ENCODE measurements at regions not wholly inside any gene's neighbourhood (a gene's known extent, or its start where the extent isn't known, plus 50 kb on each side); places are given as distances from the start of the nearest gene placed in this dataset.

DNA sequence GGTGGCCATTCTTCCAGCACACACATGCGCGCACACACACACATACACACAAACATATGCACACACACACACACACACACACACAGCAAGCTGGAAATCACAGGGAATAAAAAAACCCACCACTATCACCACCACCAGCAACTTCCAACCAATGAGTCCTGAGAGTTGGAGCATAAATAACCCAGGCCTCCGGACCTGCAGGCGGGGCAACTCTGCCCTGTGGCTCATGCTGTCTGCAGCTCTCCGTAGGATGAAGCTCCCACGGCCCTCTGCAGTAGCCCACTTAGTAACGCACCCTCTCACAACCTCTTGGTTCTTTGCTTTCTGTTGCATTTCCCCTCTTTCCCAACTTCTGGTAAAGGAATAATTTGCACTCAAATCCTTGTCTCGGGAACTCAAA is 275.2 kb downstream of the PREX1 start:
- H3K27ac ChIP-seq (replicated peaks) = no peak overlapping the region
- TF ChIP-seq, protein P1, sequence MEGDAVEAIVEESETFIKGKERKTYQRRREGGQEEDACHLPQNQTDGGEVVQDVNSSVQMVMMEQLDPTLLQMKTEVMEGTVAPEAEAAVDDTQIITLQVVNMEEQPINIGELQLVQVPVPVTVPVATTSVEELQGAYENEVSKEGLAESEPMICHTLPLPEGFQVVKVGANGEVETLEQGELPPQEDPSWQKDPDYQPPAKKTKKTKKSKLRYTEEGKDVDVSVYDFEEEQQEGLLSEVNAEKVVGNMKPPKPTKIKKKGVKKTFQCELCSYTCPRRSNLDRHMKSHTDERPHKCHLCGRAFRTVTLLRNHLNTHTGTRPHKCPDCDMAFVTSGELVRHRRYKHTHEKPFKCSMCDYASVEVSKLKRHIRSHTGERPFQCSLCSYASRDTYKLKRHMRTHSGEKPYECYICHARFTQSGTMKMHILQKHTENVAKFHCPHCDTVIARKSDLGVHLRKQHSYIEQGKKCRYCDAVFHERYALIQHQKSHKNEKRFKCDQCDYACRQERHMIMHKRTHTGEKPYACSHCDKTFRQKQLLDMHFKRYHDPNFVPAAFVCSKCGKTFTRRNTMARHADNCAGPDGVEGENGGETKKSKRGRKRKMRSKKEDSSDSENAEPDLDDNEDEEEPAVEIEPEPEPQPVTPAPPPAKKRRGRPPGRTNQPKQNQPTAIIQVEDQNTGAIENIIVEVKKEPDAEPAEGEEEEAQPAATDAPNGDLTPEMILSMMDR (IDR thresholded peaks at IDR 0.05; ENCODE audit: borderline replicate concordance) = no peak
- no peaks in the 10 kb centered on the region for H3K9me3 ChIP-seq (replicated peaks)
- H3K27me3 ChIP-seq (ENCODE audit: low read depth) = peaks cover 57% of the 10 kb centered on the region
- intact Hi-C loops (cut with micrococcal nuclease) = no loop called here
- no peak overlapping the region for H3K4me3 ChIP-seq
- H3K4me1 ChIP-seq = no peaks in the 10 kb centered on the region
- DNase-seq = no peak
- no peaks in the 10 kb centered on the region for H3K36me3 ChIP-seq

DNA sequence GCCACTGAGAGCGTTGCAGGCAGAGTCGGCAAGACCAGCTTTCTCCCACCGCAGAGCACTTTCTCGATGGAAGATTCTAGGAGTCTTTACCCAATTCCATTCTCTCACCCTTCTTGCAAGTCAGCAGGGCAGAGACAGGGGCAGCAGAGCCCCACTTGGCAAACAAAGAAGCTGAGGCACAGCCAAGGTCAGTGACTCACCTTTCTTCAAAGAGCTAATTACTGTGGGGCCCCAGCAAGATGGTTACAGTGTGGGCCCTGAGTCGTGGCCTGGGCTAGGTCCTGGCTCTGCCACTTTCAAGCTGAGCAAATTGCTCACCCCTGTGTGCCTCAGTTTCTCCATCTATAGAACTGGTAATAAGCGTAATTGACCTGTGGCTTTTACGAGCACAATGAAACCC is 277.0 kb downstream of the PREX1 start:
- H3K36me3 ChIP-seq = no peaks in the 10 kb centered on the region
- H3K27ac ChIP-seq (replicated peaks) = no peak overlapping the region
- TF ChIP-seq, protein P1 (IDR thresholded peaks at IDR 0.05; ENCODE audit: borderline replicate concordance) = no peak
- H3K4me1 ChIP-seq = no peaks in the 10 kb centered on the region
- peaks cover 59% of the 10 kb centered on the region for H3K27me3 ChIP-seq (ENCODE audit: low read depth)
- H3K9me3 ChIP-seq (replicated peaks) = no peaks in the 10 kb centered on the region
- H3K4me3 ChIP-seq = no peak overlapping the region
- intact Hi-C loops (cut with micrococcal nuclease) = no loop called here
- no peak for DNase-seq

DNA sequence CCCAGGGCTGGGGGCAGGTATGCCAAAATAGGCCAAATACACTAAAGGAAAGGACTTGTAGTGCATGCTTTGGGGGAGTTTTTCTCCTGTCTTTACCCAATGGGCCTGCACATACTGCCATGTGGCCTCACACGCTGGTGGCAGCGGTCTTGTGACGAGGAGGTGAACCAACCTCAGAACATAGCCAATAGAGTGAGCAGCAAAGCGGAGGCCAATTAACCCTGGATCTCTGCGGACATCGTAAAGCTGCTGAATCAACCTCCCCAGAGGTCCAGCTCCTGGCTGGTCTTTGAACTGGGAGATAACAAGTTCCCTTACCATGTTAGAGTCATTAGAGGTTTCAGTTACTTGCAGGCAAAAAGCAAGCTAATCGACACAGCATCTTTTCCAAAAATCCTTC is 280.1 kb downstream of the PREX1 start:
- intact Hi-C loops (cut with micrococcal nuclease) = no loop called here
- Histone ChIP-seq H3K4me1 (no peaks in the 10 kb centered on the region), H3K36me3 (no peaks in the 10 kb centered on the region), H3K4me3 (no peak overlapping the region), H3K27me3 (ENCODE audit: low read depth) (peaks cover 61% of the 10 kb centered on the region), H3K27ac (replicated peaks) (no peak overlapping the region), H3K9me3 (replicated peaks) (no peaks in the 10 kb centered on the region)
- TF ChIP-seq, protein P1 (IDR thresholded peaks at IDR 0.05; ENCODE audit: borderline replicate concordance) = no peak
- DNase-seq = no peak

DNA sequence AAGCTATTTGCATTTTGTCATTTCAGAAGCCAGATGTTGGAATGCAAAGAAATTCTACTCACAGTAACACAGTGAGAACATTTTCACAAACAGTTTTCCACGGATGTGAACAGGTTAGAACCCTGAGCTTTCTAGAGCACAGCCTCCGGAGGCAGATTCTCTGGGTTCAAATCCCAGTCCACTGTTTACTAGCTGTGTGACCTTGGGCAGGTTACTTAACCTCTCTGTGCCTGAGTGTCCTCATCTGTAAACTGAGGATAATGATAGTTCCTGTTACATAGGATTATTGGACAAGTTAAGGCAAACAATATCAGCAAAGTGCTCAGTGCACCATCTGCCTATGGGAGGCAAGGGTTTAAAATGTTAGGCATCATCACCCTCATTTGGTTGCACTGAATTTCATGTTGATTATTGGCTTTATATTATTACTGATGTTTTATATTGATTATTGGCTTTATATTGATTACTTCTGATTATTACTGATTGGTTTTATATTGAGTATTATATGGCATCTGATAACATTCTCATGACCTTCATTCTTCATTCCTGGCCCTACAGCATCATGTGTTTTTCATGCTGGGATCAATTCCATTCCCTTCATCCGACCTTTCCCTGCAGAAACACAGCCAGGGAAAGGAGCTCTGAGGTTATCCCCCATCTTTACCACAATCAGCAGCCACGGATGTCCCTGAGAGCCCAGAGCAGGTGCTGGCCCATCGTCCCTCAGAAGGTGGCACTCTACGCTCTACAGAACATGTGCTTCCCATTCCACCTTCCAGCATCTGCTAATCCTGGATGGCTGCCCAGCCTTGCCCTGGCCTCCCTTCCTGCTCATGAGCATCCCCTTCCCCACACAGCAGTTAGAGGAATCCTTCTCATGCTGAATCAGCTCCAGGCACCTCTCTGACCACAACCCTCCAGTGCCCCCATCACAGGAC is 283.1 kb downstream of the PREX1 start:
- intact Hi-C loops (cut with micrococcal nuclease) = no loop called here
- DNase-seq = no peak
- no peaks in the 10 kb centered on the region for H3K4me1 ChIP-seq
- peaks cover 72% of the 10 kb centered on the region for H3K27me3 ChIP-seq (ENCODE audit: low read depth)
- no peak overlapping the region for H3K4me3 ChIP-seq
- TF ChIP-seq, protein P1 (IDR thresholded peaks at IDR 0.05; ENCODE audit: borderline replicate concordance) = no peak
- no peaks in the 10 kb centered on the region for H3K9me3 ChIP-seq (replicated peaks)
- no peak overlapping the region for H3K27ac ChIP-seq (replicated peaks)
- no peaks in the 10 kb centered on the region for H3K36me3 ChIP-seq

DNA sequence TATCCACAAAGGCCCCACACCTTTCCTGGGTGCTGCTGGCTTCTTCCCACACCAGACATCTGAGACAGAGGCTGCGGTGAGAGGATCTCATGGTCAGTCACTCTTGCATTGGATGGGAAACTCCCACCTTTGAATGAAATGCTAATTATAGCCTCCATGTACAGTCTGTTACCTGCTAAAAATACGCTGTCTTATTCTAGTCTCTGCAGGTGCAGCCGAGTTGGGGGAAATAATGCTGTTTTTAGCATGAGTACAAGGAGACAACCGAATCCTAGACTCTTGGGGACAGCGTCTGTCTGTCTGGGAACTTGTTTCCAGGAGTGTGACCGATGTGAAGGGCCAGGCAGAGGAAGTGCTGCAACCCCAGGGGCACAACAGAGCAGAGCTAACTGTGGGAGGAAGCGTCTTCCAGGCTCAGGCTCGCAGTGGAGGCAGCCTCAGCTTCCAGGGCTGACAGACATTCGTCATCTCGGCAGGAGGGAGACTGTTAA is 286.2 kb downstream of the PREX1 start:
- H3K27ac ChIP-seq (replicated peaks) = no peak overlapping the region
- peaks cover 61% of the 10 kb centered on the region for H3K27me3 ChIP-seq (ENCODE audit: low read depth)
- H3K4me1 ChIP-seq = no peaks in the 10 kb centered on the region
- H3K9me3 ChIP-seq (replicated peaks) = no peaks in the 10 kb centered on the region
- H3K36me3 ChIP-seq = no peaks in the 10 kb centered on the region
- DNase-seq = no peak
- TF ChIP-seq, protein P1 (IDR thresholded peaks at IDR 0.05; ENCODE audit: borderline replicate concordance) = no peak
- intact Hi-C loops (cut with micrococcal nuclease) = no loop called here
- no peak overlapping the region for H3K4me3 ChIP-seq
